GM12878 (cell line): ENCODE measurements at regions not wholly inside any gene's neighbourhood (a gene's known extent, or its start where the extent isn't known, plus 50 kb on each side); places are given as distances from the start of the nearest gene placed in this dataset.

ENCODE experiments used
- ATAC-seq: fragments of 200-7000 bp; cut with Tn5 transposase; 3 replicates; pipeline ENCODE4 v1.9.1; 2020; ENCODE audit warnings: mild to moderate bottlenecking, moderate library complexity
- BruUV-seq: library from RNA; stranded (reverse); fragments of 400-500 nt; replicated peaks from 2 replicates; lab custom pipeline; 2021; lab: Mats Ljungman, UMichigan
- CTCF ChIA-PET: fragments of 300-600 bp; sonication (Branson Sonifier 250); formaldehyde crosslinking; extraction: SDS; loops from one replicate; lab custom pipeline; 2021; ENCODE audit warnings: inconsistent platforms; lab: Yijun Ruan, JAX
- POLR2A ChIA-PET: fragments of 350-600 bp; formaldehyde crosslinking; extraction: SDS; loops from one replicate; lab custom pipeline; 2021; ENCODE audit warnings: inconsistent platforms; lab: Charles Lee
- RAD21 ChIA-PET: fragments of 300-600 bp; sonication (Branson Sonifier 250); formaldehyde crosslinking; loops from one replicate; lab custom pipeline; 2023; ENCODE audit warnings: antibody characterized with exemption; ENCODE audit not compliant: unreplicated experiment; lab: Charles Lee
- SMC1A ChIA-PET: fragments of 300-600 bp; sonication (Branson Sonifier 250); formaldehyde crosslinking; loops from one replicate; lab custom pipeline; 2023; ENCODE audit not compliant: unreplicated experiment, uncharacterized antibody; lab: Charles Lee
- DNase-seq: peaks from one replicate; pipeline ENCODE4 v3.0.0-alpha.2; 2011; ENCODE audit warnings: low read depth, low spot score
- FAIRE-seq: peaks from 3 replicates; lab custom pipeline; 2011; peaks lifted over from hg19 to GRCh38; lab: Jason Lieb, UNC
- H2AFZ ChIP-seq: 2 replicates; pipeline ENCODE4 v1.6.0; 2011; ENCODE audit warnings: low read depth, low read length, control low read depth; ENCODE audit not compliant: control insufficient read depth
- H3K27ac ChIP-seq: 2 replicates; pipeline ENCODE4 v1.5.1; 2011; ENCODE audit warnings: control low read depth; ENCODE audit not compliant: control insufficient read depth, insufficient read depth
- H3K27me3 ChIP-seq, 2 experiments: replicated peaks in 1 of 2; 2 replicates each; pipeline versions ENCODE4 v1.6.0 to v1.6.1; 2011; ENCODE audit warnings: low read length in 1 of 2; ENCODE audit not compliant: control insufficient read depth in 2 of 2, insufficient read depth in 2 of 2
- H3K36me3 ChIP-seq, 2 experiments: 2 replicates each; pipeline ENCODE4 v1.5.1; 2011; ENCODE audit warnings: low read length in 1 of 2; ENCODE audit not compliant: control insufficient read depth in 2 of 2, insufficient read depth in 2 of 2
- H3K4me1 ChIP-seq: 2 replicates; pipeline ENCODE4 v1.6.1; 2011; ENCODE audit warnings: mild to moderate bottlenecking, low read length, moderate library complexity, mixed read lengths; ENCODE audit not compliant: control insufficient read depth, insufficient read depth
- H3K4me2 ChIP-seq: 2 replicates; pipeline ENCODE4 v1.6.0; 2011; ENCODE audit warnings: control low read depth; ENCODE audit not compliant: control insufficient read depth, insufficient read depth
- H3K4me3 ChIP-seq: fragments of 200-600 bp; sonication (generic); 2 replicates; pipeline ENCODE4 v1.5.1; 2016
- H3K79me2 ChIP-seq: 2 replicates; pipeline ENCODE4 v1.6.0; 2011; ENCODE audit warnings: low read length; ENCODE audit not compliant: control insufficient read depth, insufficient read depth
- H3K9ac ChIP-seq: 2 replicates; pipeline ENCODE4 v1.8.0; 2011; ENCODE audit warnings: low read length, control low read depth, mixed read lengths; ENCODE audit not compliant: control insufficient read depth, insufficient read depth
- H3K9me3 ChIP-seq: replicated peaks from 3 replicates; pipeline ENCODE4 v1.5.1; 2011; ENCODE audit warnings: mild to moderate bottlenecking, low read length; ENCODE audit not compliant: control insufficient read depth, insufficient read depth
- H4K20me1 ChIP-seq: 2 replicates; pipeline ENCODE4 v1.6.0; 2011; ENCODE audit not compliant: control insufficient read depth, insufficient read depth
- ASH2L ChIP-seq: fragments of 300-600, 200-600 bp; sonication (generic); IDR thresholded peaks from 2 replicates; pipeline ENCODE4 v1.6.1; 2017; ENCODE audit warnings: low read depth, mild to moderate bottlenecking, borderline replicate concordance
- BACH1 ChIP-seq: fragments of 450-650 bp; IDR thresholded peaks from 2 replicates; pipeline ENCODE4 v1.6.1; 2017; ENCODE audit warnings: mild to moderate bottlenecking, borderline replicate concordance
- BRCA1 ChIP-seq: IDR thresholded peaks from 2 replicates; pipeline ENCODE4 v1.6.1; 2011; ENCODE audit warnings: low read depth, low read length, improper control_type of control experiment
- CHD4 ChIP-seq: fragments of 200-600 bp; sonication (generic); IDR thresholded peaks from 2 replicates; pipeline ENCODE4 v1.6.1; 2016; ENCODE audit warnings: mild to moderate bottlenecking
- CTCF ChIP-seq, 3 experiments: IDR thresholded peaks in 2 of 3; conservative IDR thresholded peaks in 1 of 3; 2 replicates each; pipeline ENCODE4 v1.5.1; 2011; ENCODE audit warnings: low read depth in 3 of 3, low read length in 3 of 3, mild to moderate bottlenecking in 3 of 3, control low read depth in 2 of 3, moderate library complexity in 2 of 3, inconsistent platforms in 1 of 3, mixed read lengths in 1 of 3; ENCODE audit not compliant: control insufficient read depth in 2 of 3, insufficient read depth in 1 of 3; ENCODE audit errors: extremely low read depth in 1 of 3
- EGR1 ChIP-seq, 2 experiments: IDR thresholded peaks; 1 replicate in 1 of 2; 2 replicates in 1 of 2; pipeline ENCODE4 v1.6.1; 2011 to 2012; ENCODE audit warnings: low read depth in 2 of 2, low read length in 2 of 2, borderline replicate concordance in 1 of 2, mild to moderate bottlenecking in 1 of 2, moderate library complexity in 1 of 2
- IKZF2 ChIP-seq, 2 experiments: fragments of 450-650 bp; IDR thresholded peaks; 2 replicates each; pipeline ENCODE4 v1.6.1; 2017; ENCODE audit warnings: mild to moderate bottlenecking in 2 of 2, moderate library complexity in 2 of 2
- JUNB ChIP-seq: IDR thresholded peaks from 2 replicates; pipeline ENCODE4 v1.6.1; 2016; ENCODE audit warnings: antibody characterized with exemption, mild to moderate bottlenecking
- KAT2A ChIP-seq: conservative IDR thresholded peaks from 2 replicates; pipeline ENCODE4 v1.6.1; 2011; ENCODE audit warnings: low read depth, low read length; ENCODE audit not compliant: control insufficient read depth
- MYB ChIP-seq: fragments of 150-350 bp; IDR thresholded peaks from 2 replicates; pipeline ENCODE4 v1.6.1; 2014; ENCODE audit warnings: mild to moderate bottlenecking, low read depth, low read length, borderline replicate concordance
- NRF1 ChIP-seq: conservative IDR thresholded peaks from 2 replicates; pipeline ENCODE4 v1.6.1; 2011; ENCODE audit warnings: mild to moderate bottlenecking, low read depth, low read length, improper control_type of control experiment
- PBX3 ChIP-seq: IDR thresholded peaks from 2 replicates; pipeline ENCODE4 v1.6.1; 2011; ENCODE audit warnings: mild to moderate bottlenecking, low read depth, low read length, moderate library complexity; ENCODE audit not compliant: insufficient replicate concordance
- PKNOX1 ChIP-seq: fragments of 450-650 bp; IDR thresholded peaks from 2 replicates; pipeline ENCODE4 v1.6.1; 2016; ENCODE audit warnings: mild to moderate bottlenecking
- RFX5 ChIP-seq: IDR thresholded peaks from 2 replicates; pipeline ENCODE4 v1.6.1; 2011; ENCODE audit warnings: low read depth, low read length, improper control_type of control experiment
- SIX5 ChIP-seq: IDR thresholded peaks from 2 replicates; pipeline ENCODE4 v1.6.1; 2011; ENCODE audit warnings: mild to moderate bottlenecking, low read depth, low read length, moderate library complexity; ENCODE audit not compliant: severe bottlenecking
- SP1 ChIP-seq: IDR thresholded peaks from one replicate; pipeline ENCODE4 v1.6.1; 2011; ENCODE audit warnings: low read depth, low read length
- STAT1 ChIP-seq: fragments of 450-650 bp; conservative IDR thresholded peaks from 2 replicates; pipeline ENCODE4 v1.6.1; 2014; ENCODE audit warnings: antibody characterized with exemption, mild to moderate bottlenecking
- WRNIP1 ChIP-seq: IDR thresholded peaks from 2 replicates; pipeline ENCODE4 v1.6.1; 2011; ENCODE audit warnings: low read depth, low read length, improper control_type of control experiment, borderline replicate concordance
- in situ Hi-C: fragments of 300-500 bp; cut with MboI; formaldehyde crosslinking; loops from 9 replicates; pipeline ENCODE4 v1.14.3; 2018; ENCODE audit warnings: mixed read lengths
- intact Hi-C: fragments of 100-400 bp; cut with micrococcal nuclease; formaldehyde crosslinking; loops from one replicate; pipeline ENCODE4 v1.14.2; 2022; ENCODE audit not compliant: unreplicated experiment

- H3K27me3 ChIP-seq = no peaks in the 10 kb centered on the region
- DNase-seq (no peak), ATAC-seq (no peak)
- CTCF ChIA-PET = no interaction called here
- H3K4me2 ChIP-seq = no peak overlapping the region
- H4K20me1 ChIP-seq = no peaks in the 10 kb centered on the region
- no peak overlapping the region for H3K27ac ChIP-seq
- no peak overlapping the region for H2AFZ ChIP-seq
- no peak for TF ChIP-seq RFX5
- TF ChIP-seq NRF1 = no peak
- TF ChIP-seq BRCA1 = no peak
- TF ChIP-seq SP1 = no peak
- no peak for TF ChIP-seq MYB
- TF ChIP-seq WRNIP1 = no peak
- TF ChIP-seq ASH2L = no peak
- TF ChIP-seq EGR1 (IDR thresholded peaks at IDR 0.05; ENCODE audit: borderline replicate concordance in 1 of 2, low read depth in 2 of 2, low read length in 2 of 2) = no peak
- TF ChIP-seq PKNOX1 = no peak
- TF ChIP-seq, all 136 proteins: peak for 0
- no peak for FAIRE-seq
- ChIA-PET RAD21 (no interaction called here), POLR2A (no interaction called here), SMC1A (no interaction called here)
- Histone ChIP-seq H3K4me1 (no peaks in the 10 kb centered on the region), H3K9me3 (no peaks in the 10 kb centered on the region), H3K36me3 (no peaks in the 10 kb centered on the region), H3K79me2 (no peaks in the 10 kb centered on the region), H3K9ac (no peak overlapping the region), H3K4me3 (no peak overlapping the region)
- intact Hi-C loops (no loop called here), in situ Hi-C loops (no loop called here)
- BruUV-seq = no TSS peak
These were observed 568.4 kb upstream of the CAMK1G start for GRCh38 chr1:209015092-209015491.

DNA sequence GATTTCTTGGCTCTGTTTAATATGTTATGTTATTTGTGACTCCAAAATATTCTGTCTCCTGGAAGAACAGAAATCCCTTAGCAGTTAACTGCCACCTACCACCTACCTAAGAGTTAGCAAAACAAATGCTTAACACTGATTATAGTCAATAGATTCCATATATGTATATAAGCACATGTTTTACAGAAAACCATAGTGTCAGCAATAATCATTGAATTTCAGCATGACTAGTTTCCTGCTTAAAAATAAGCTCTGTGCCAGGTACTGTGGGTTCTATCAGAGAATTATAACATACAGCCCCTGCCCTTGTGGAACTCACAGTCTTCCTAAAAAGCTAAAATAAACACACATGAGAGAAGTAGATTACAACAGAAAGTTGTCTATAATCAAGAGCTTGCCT lies 561.9 kb upstream of the CAMK1G start:
- ChIA-PET SMC1A (no interaction called here), RAD21 (no interaction called here), CTCF (no interaction called here), POLR2A (no interaction called here)
- Histone ChIP-seq H3K4me2 (no peak overlapping the region), H3K79me2 (no peaks in the 10 kb centered on the region), H3K4me1 (no peaks in the 10 kb centered on the region), H3K27me3 (no peaks in the 10 kb centered on the region), H3K9me3 (no peaks in the 10 kb centered on the region; the same call in 2 of the 3 replicates), H2AFZ (no peak overlapping the region), H3K27ac (no peak overlapping the region), H4K20me1 (no peaks in the 10 kb centered on the region), H3K4me3 (no peak overlapping the region), H3K36me3 (no peaks in the 10 kb centered on the region), H3K9ac (no peak overlapping the region)
- in situ Hi-C loops (no loop called here), intact Hi-C loops (no loop called here)
- FAIRE-seq (no peak), DNase-seq (no peak), ATAC-seq (no peak)
- no TSS peak for BruUV-seq
- TF ChIP-seq CTCF (IDR thresholded peaks at IDR 0.05 in 2 of 3, conservative IDR thresholded peaks at IDR 0.05 in 1 of 3; ENCODE audit: control insufficient read depth in 2 of 3, extremely low read depth in 1 of 3, insufficient read depth in 1 of 3, low read depth in 3 of 3, low read length in 3 of 3) (no peak), PBX3 (no peak), KAT2A (no peak), STAT1 (no peak), CHD4 (no peak), JUNB (no peak), BACH1 (no peak), SIX5 (no peak), IKZF2 (IDR thresholded peaks at IDR 0.05) (no peak)
